Peyer's patch (tissue), 4 donors: ENCODE measurements at regions not wholly inside any gene's neighbourhood (a gene's known extent, or its start where the extent isn't known, plus 50 kb on each side); places are given as distances from the start of the nearest gene placed in this dataset.

ENCODE experiments used
- DNase-seq, 3 donors: peaks; one replicate each; pipeline ENCODE4 v3.0.0-alpha.2; 2017 to 2019
- H3K27ac ChIP-seq, 4 donors: fragments of 200-600 bp; sonication (generic); one replicate each; pipeline ENCODE4 v1.5.1; 2016 to 2019
- H3K27me3 ChIP-seq, 2 donors: fragments of 200-600 bp; sonication (generic); one replicate each; pipeline ENCODE4 v1.5.1; 2019
- H3K36me3 ChIP-seq, 3 donors: fragments of 200-600 bp; sonication (generic); one replicate each; pipeline ENCODE4 v1.5.1; 2016 to 2019
- H3K4me1 ChIP-seq, 4 donors: fragments of 200-600 bp; sonication (generic); one replicate each; pipeline ENCODE4 v1.5.1; 2016 to 2019
- H3K4me3 ChIP-seq, 4 donors: fragments of 200-600 bp; sonication (generic); 1 replicate in 3 of 4; 2 replicates in 1 of 4; pipeline ENCODE4 v1.5.1; 2016 to 2019; ENCODE audit warnings: mild to moderate bottlenecking in 1 of 4
- H3K9me3 ChIP-seq, 4 donors: fragments of 200-600 bp; sonication (generic); one replicate each; pipeline ENCODE4 v1.5.1; 2016 to 2019; ENCODE audit warnings: mild to moderate bottlenecking in 1 of 4
- CTCF ChIP-seq, 6 experiments: fragments of 450-650 bp in 4 of 6; fragments of 200-600 bp in 2 of 6; sonication (generic) in 1 of 6; IDR thresholded peaks; one replicate each; pipeline ENCODE4 v1.5.1; 2017 to 2019; ENCODE audit warnings: antibody characterized with exemption in 6 of 6, mild to moderate bottlenecking in 3 of 6, moderate library complexity in 1 of 6
- POLR2A ChIP-seq, 2 donors: fragments of 450-650 bp; IDR thresholded peaks; one replicate each; pipeline ENCODE4 v1.5.1; 2017; ENCODE audit warnings: antibody characterized with exemption in 2 of 2, mild to moderate bottlenecking in 2 of 2, moderate library complexity in 2 of 2

DNA sequence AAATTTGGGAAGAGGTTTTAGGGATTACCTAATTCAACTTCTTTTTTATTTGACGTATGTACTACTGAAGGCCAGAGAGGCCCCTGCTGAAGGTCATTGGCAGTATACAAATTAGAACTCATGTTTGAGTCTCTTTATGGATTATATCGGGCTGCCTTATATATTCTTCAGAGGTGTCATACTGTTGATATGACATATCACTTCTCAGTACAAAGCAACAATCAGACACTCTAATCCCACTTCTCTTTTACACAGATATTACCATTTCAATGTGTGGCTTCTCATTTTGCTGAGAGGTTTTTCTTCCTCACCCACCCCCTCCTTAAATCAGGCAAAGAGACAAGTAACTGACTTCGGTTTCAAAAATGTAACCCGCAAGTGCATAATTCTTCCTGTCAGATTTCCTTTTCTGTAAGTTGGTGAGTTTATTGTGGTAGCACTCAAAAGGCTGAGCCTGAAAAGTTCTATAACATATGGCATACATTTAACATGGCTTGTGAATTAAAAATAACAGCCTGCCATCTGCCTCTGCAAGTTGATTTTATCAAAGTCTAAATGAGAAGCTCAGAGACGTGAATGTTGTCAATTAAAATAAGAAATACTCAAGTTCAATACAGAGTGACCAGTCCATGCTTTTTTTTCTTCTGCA, 163.6 kb upstream of the RORB start:
- DNase-seq = no peak
- H3K27ac ChIP-seq = no peak overlapping the region
- H3K4me1 ChIP-seq = no peaks in the 10 kb centered on the region
- no peaks in the 10 kb centered on the region for H3K36me3 ChIP-seq
- no peak overlapping the region for H3K4me3 ChIP-seq
- TF ChIP-seq CTCF (IDR thresholded peaks at IDR 0.05) (no peak), POLR2A (IDR thresholded peaks at IDR 0.05) (no peak)
- no peaks in the 10 kb centered on the region for H3K9me3 ChIP-seq
- no peaks in the 10 kb centered on the region for H3K27me3 ChIP-seq

DNA sequence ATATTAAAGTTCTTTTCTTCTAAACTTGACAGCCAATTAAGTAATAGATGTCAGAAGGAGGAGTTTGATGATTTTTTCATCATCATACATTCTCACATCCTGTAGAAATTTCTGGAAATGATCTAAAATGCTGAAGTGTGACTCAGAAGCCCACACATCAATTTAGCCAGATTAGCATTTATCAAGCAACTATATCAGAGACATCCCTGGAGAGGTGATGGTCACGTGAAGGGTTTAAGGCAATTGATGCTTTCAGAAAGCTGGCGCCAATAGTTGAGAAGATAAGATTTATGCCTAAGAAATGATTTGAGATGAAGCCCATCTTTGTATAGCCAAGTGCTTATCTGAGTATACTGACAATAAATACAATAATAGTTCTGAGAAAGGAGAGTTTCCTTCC, 162.9 kb upstream of the RORB start:
- Histone ChIP-seq H3K9me3 (no peaks in the 10 kb centered on the region), H3K4me3 (no peak overlapping the region), H3K27ac (no peak overlapping the region), H3K27me3 (no peaks in the 10 kb centered on the region), H3K4me1 (no peaks in the 10 kb centered on the region), H3K36me3 (no peaks in the 10 kb centered on the region)
- no peak for DNase-seq
- TF ChIP-seq POLR2A (IDR thresholded peaks at IDR 0.05) (no peak), CTCF (IDR thresholded peaks at IDR 0.05) (no peak)

GRCh38 chr9:74336161-74336560, 161.0 kb upstream of the RORB start:
- no peak overlapping the region for H3K27ac ChIP-seq
- no peaks in the 10 kb centered on the region for H3K27me3 ChIP-seq
- no peaks in the 10 kb centered on the region for H3K4me1 ChIP-seq
- no peaks in the 10 kb centered on the region for H3K9me3 ChIP-seq
- no peak for DNase-seq
- no peaks in the 10 kb centered on the region for H3K36me3 ChIP-seq
- no peak overlapping the region for H3K4me3 ChIP-seq
- TF ChIP-seq POLR2A (IDR thresholded peaks at IDR 0.05) (no peak), CTCF (IDR thresholded peaks at IDR 0.05) (no peak)

DNA sequence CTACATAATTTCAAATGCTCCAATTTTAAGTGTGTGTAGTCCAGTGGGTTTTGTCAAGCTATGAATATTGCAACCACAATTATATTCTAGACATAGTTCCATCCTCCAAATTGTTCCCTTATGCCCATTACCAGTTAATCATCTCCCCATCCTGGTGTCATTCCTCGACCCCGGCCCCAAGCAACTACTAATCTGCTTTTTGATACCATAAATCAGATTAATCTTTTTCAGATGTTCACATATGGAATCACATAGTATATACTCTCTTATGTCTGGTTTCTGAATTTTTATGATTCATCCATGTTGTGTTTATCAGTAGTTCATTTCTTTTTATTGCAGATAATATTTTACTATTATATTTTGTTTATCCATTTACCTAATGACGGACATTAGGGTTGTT, 148.4 kb upstream of the RORB start:
- no peaks in the 10 kb centered on the region for H3K9me3 ChIP-seq
- no peaks in the 10 kb centered on the region for H3K27me3 ChIP-seq
- no peaks in the 10 kb centered on the region for H3K4me1 ChIP-seq
- no peak for TF ChIP-seq CTCF (IDR thresholded peaks at IDR 0.05)
- TF ChIP-seq POLR2A (IDR thresholded peaks at IDR 0.05) = no peak
- no peak overlapping the region for H3K27ac ChIP-seq
- H3K4me3 ChIP-seq = no peak overlapping the region
- DNase-seq = no peak
- no peaks in the 10 kb centered on the region for H3K36me3 ChIP-seq

DNA sequence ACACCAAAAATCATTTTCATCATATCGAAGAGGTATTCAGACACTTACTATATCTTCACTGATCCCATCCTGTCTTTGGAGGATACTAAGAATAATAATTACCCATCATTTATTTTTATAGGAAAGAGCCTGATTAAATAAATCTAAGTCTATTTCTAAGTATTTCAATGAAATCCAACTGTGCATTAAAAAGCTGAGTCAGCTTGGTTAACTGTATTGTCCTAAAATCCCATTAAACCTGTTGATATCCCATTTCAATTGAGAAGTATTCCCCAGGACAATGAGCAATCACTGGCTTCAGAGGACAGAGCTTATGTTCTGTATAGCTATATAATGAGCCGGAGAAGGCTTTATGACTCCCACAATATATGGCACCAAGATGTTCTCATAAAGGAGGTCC, 142.0 kb upstream of the RORB start:
- H3K36me3 ChIP-seq = no peaks in the 10 kb centered on the region
- TF ChIP-seq POLR2A (IDR thresholded peaks at IDR 0.05) = no peak
- no peak overlapping the region for H3K27ac ChIP-seq
- no peaks in the 10 kb centered on the region for H3K4me1 ChIP-seq
- H3K27me3 ChIP-seq = no peaks in the 10 kb centered on the region
- DNase-seq = no peak
- H3K4me3 ChIP-seq = no peak overlapping the region
- H3K9me3 ChIP-seq = no peaks in the 10 kb centered on the region

DNA sequence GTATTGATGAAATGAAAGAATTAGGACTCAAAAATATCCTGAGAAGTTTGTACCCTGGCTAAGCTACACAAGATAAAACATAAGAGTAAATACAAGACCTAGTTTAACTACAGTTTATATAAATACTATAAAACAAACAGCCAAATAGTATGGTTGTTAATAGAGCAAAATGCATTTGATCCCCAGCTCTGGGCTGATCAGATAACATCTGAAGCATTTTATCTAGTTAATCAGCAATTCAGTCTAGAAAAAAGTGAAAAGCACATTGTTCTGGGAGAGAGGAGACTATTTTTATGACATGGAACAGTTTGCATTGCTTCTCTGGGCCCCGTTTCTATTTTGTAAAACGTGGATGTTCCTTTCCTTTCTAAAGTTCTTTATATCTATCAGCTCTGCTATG, 139.6 kb upstream of the RORB start:
- Histone ChIP-seq H3K36me3 (no peaks in the 10 kb centered on the region), H3K4me3 (no peak overlapping the region), H3K27ac (no peak overlapping the region), H3K27me3 (no peaks in the 10 kb centered on the region), H3K4me1 (no peaks in the 10 kb centered on the region), H3K9me3 (no peaks in the 10 kb centered on the region)
- DNase-seq = no peak
- TF ChIP-seq POLR2A (IDR thresholded peaks at IDR 0.05) = no peak

DNA sequence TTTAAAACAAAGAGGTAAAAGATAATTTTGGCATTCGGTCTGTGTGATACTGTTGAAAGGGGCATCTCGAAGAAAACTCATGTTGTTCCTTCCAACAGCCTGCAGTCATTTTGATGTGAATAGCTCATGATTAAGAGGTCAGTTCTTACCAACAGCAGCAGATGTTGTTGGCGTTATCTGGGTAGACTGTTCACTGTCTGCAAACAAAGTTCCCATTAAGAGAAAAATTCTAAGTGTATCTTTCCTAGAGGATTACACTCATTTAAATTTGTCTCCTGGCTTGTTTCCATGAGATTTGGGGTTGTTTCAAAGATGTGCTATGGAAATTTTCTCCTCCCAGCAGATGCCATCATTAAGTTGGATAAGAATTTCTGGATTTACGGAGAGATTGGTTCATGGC, 138.2 kb upstream of the RORB start:
- Histone ChIP-seq H3K27ac (no peak overlapping the region), H3K4me3 (no peak overlapping the region), H3K4me1 (no peaks in the 10 kb centered on the region), H3K36me3 (no peaks in the 10 kb centered on the region), H3K9me3 (no peaks in the 10 kb centered on the region), H3K27me3 (no peaks in the 10 kb centered on the region)
- no peak for DNase-seq
- TF ChIP-seq POLR2A (IDR thresholded peaks at IDR 0.05) = no peak
- no peak for TF ChIP-seq CTCF (IDR thresholded peaks at IDR 0.05)
